ENCODE measurements at regions not wholly inside any gene's neighbourhood (a gene's known extent, or its start where the extent isn't known, plus 50 kb on each side); places are given as distances from the start of the nearest gene placed in this dataset.

DNA sequence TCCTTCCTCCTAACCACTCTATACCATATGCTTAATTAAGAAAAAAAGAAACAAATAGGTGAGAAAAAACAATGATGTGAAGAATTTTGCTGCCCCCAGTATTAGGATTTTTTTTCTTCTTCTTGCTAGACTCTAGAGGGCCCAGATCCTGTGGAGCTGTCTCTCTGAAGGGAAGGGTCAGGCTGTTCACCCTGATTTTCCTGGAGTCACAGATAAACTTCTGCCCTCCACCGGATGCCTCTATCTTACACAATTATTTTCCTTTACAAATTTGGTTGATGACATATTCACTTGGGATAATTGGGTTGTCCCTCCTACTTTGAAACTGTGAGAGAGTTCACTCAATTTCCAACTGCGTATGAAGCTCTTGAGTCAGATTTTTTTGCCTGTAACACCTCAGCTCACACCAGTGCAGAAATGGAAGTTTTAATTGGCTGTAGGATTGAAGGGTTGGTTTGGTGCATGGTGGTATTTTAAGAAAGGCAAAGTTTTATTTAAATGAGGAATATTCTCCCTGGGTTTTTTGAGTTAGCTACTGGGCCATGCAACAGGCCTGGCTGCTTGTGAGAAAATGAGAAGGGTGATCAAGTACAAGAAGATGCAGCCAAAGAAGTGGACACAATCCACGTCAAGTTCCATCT is 73.7 kb upstream of the ESR1 start:
- intact Hi-C loops (cut with DNase I; ENCODE audit: low total_unique reads), result no loop called here
- no peaks in the 10 kb centered on the region for H3K4me1 ChIP-seq
- H3K27me3 ChIP-seq, result no peaks in the 10 kb centered on the region
- peaks cover 6 to 7% of the 10 kb centered on the region in 2 donors for H3K9me3 ChIP-seq
- no peak overlapping the region for H3K4me3 ChIP-seq
- H3K27ac ChIP-seq, result no peak overlapping the region
- DNase-seq (ENCODE audit: low spot score in 2 of 2), result no peak
- H3K36me3 ChIP-seq, result no peaks in the 10 kb centered on the region
- TF ChIP-seq POLR2A (IDR thresholded peaks at IDR 0.05) (no peak), POLR2AphosphoS5 (IDR thresholded peaks at IDR 0.05) (no peak)
- TF ChIP-seq, protein P1, sequence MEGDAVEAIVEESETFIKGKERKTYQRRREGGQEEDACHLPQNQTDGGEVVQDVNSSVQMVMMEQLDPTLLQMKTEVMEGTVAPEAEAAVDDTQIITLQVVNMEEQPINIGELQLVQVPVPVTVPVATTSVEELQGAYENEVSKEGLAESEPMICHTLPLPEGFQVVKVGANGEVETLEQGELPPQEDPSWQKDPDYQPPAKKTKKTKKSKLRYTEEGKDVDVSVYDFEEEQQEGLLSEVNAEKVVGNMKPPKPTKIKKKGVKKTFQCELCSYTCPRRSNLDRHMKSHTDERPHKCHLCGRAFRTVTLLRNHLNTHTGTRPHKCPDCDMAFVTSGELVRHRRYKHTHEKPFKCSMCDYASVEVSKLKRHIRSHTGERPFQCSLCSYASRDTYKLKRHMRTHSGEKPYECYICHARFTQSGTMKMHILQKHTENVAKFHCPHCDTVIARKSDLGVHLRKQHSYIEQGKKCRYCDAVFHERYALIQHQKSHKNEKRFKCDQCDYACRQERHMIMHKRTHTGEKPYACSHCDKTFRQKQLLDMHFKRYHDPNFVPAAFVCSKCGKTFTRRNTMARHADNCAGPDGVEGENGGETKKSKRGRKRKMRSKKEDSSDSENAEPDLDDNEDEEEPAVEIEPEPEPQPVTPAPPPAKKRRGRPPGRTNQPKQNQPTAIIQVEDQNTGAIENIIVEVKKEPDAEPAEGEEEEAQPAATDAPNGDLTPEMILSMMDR (IDR thresholded peaks at IDR 0.05), result no peak

DNA sequence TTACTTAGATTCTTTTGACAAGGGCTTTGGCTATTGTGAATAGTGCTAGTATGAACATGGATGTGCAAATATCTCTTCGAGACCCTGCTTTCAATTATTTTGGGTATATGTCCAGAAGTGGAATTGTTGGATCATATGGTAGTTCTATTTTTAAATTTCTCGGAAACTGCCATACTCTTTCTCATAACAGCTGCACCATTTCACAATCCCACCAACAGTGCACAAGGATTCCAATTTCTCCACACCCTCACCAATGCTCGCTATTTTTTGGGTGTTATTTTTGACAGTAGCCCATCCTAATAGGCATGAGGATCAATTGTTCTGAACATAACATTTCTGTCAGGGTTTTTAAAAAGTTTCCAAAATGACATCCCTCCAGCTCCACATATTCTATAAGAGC is 69.2 kb upstream of the ESR1 start:
- H3K27ac ChIP-seq, result no peak overlapping the region
- TF ChIP-seq POLR2A (IDR thresholded peaks at IDR 0.05) (no peak), POLR2AphosphoS5 (IDR thresholded peaks at IDR 0.05) (no peak)
- TF ChIP-seq, protein P1 (IDR thresholded peaks at IDR 0.05), result no peak
- no peaks in the 10 kb centered on the region for H3K36me3 ChIP-seq
- intact Hi-C loops (cut with DNase I; ENCODE audit: low total_unique reads), result loop anchor here (5.0 kb wide), 1 partner anchor 984 kb away; no protein-coding TSS in a partner anchor
- no peaks in the 10 kb centered on the region for H3K27me3 ChIP-seq
- H3K9me3 ChIP-seq, result no peaks in the 10 kb centered on the region
- no peak overlapping the region for H3K4me3 ChIP-seq
- DNase-seq (ENCODE audit: low spot score in 2 of 2), result no peak
- H3K4me1 ChIP-seq, result no peaks in the 10 kb centered on the region

DNA sequence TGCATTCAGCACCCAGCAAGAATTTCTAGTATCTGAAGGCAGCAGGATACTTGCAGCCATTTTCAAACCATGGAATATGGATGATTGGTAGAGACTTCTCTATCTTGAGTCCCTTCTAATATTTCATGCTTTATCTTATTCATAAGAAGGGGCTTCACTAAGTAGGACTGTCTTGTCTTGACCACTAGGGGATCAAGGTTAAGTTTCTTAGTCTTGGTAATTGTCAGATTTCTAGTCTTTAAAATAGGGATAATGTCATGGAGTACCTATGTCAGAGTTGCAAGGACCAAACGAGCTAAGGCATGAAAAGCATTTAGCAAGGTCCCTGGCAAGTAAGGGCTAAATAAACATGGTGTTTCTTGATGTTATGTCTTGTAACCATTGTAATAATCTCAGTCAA is 68.5 kb upstream of the ESR1 start:
- no peaks in the 10 kb centered on the region for H3K36me3 ChIP-seq
- H3K27me3 ChIP-seq, result no peaks in the 10 kb centered on the region
- H3K4me3 ChIP-seq, result no peak overlapping the region
- H3K27ac ChIP-seq, result no peak overlapping the region
- no peaks in the 10 kb centered on the region for H3K4me1 ChIP-seq
- no peak for DNase-seq (ENCODE audit: low spot score in 2 of 2)
- no peak for TF ChIP-seq POLR2AphosphoS5 (IDR thresholded peaks at IDR 0.05)
- no peak for TF ChIP-seq POLR2A (IDR thresholded peaks at IDR 0.05)
- TF ChIP-seq, protein P1 (IDR thresholded peaks at IDR 0.05), result no peak
- intact Hi-C loops (cut with DNase I; ENCODE audit: low total_unique reads), result loop anchor here (5.0 kb wide), 1 partner anchor 983 kb away; no protein-coding TSS in a partner anchor
- no peaks in the 10 kb centered on the region for H3K9me3 ChIP-seq

DNA sequence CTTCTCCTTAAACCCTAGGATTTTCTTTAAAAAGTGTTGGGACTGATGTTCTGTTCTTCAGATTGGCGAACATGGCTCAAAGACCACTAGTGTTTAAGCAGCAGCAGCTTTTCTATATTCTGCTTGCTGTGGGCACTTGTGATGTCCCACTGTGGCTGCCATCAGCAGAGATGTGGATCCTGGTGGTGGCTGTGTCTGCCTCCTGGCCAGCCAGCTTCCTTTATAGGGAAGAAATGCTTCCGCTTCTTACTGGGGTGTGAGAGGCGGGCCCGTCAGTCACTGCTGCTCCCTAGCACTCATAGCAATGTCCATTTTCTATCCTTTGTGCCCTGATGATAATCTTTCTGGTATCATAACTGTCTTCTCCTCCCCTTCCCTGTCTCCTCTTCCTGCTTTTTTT is 66.7 kb upstream of the ESR1 start:
- Histone ChIP-seq H3K9me3 (no peaks in the 10 kb centered on the region), H3K4me1 (no peaks in the 10 kb centered on the region), H3K36me3 (no peaks in the 10 kb centered on the region), H3K4me3 (no peak overlapping the region), H3K27ac (no peak overlapping the region), H3K27me3 (no peaks in the 10 kb centered on the region)
- TF ChIP-seq POLR2AphosphoS5 (IDR thresholded peaks at IDR 0.05), result no peak
- no peak for TF ChIP-seq POLR2A (IDR thresholded peaks at IDR 0.05)
- TF ChIP-seq, protein P1 (IDR thresholded peaks at IDR 0.05), result no peak
- intact Hi-C loops (cut with DNase I; ENCODE audit: low total_unique reads), result no loop called here
- DNase-seq (ENCODE audit: low spot score in 2 of 2), result no peak

DNA sequence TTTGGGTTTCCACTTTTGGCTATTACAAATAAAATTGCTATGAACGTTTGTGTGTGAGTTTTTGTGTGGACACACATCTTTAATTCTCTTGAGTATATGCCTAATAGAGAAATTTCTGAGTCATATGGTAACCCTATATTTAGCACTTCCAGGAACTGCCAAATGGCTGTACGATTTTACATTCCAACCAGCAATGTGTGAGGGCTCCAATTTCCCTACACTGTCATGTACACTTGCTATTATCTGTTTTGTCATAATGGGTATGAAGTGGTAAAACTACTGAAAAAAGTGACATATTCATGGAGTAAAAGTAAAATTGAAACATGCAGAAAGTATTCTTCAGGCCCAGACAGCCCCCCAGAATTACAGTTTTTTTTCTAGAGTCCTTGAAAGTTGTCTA is 59.6 kb upstream of the ESR1 start:
- no peak overlapping the region for H3K4me3 ChIP-seq
- DNase-seq (ENCODE audit: low spot score in 2 of 2), result no peak
- no peaks in the 10 kb centered on the region for H3K36me3 ChIP-seq
- no peaks in the 10 kb centered on the region for H3K9me3 ChIP-seq
- no peaks in the 10 kb centered on the region for H3K27me3 ChIP-seq
- intact Hi-C loops (cut with DNase I; ENCODE audit: low total_unique reads), result no loop called here
- TF ChIP-seq POLR2AphosphoS5 (IDR thresholded peaks at IDR 0.05), result no peak
- TF ChIP-seq, protein P1 (IDR thresholded peaks at IDR 0.05), result no peak
- H3K27ac ChIP-seq, result no peak overlapping the region
- no peaks in the 10 kb centered on the region for H3K4me1 ChIP-seq
